Endodermal cell (in vitro differentiated cells): ENCODE measurements at regions not wholly inside any gene's neighbourhood (a gene's known extent, or its start where the extent isn't known, plus 50 kb on each side); places are given as distances from the start of the nearest gene placed in this dataset.

Experiments
- DNase-seq: peaks from one replicate; pipeline ENCODE4 v3.0.0-alpha.2; 2017
- H3K27ac ChIP-seq: 2 replicates; pipeline ENCODE4 v1.5.1; 2013; ENCODE audit warnings: mild to moderate bottlenecking, low read depth, low read length, moderate library complexity
- H3K27me3 ChIP-seq: 2 replicates; pipeline ENCODE4 v1.6.1; 2013; ENCODE audit warnings: mild to moderate bottlenecking, low read length, moderate library complexity; ENCODE audit not compliant: insufficient read depth, control insufficient read depth, poor library complexity, severe bottlenecking
- H3K36me3 ChIP-seq: 2 replicates; pipeline ENCODE4 v1.7.0; 2013; ENCODE audit warnings: mild to moderate bottlenecking, low read length, moderate library complexity; ENCODE audit not compliant: control insufficient read depth, insufficient read depth
- H3K4me1 ChIP-seq: one replicate; pipeline ENCODE4 v1.7.0; 2013; ENCODE audit warnings: low read length; ENCODE audit not compliant: control insufficient read depth, insufficient read depth
- H3K4me3 ChIP-seq: 2 replicates; pipeline ENCODE4 v1.5.1; 2013; ENCODE audit warnings: mild to moderate bottlenecking, low read length, moderate library complexity
- H3K9ac ChIP-seq: 2 replicates; pipeline ENCODE4 v1.6.1; 2013; ENCODE audit warnings: mild to moderate bottlenecking, low read length, moderate library complexity; ENCODE audit not compliant: poor library complexity, severe bottlenecking; ENCODE audit errors: extremely low read depth
- H3K9me3 ChIP-seq: 2 replicates; pipeline ENCODE4 v1.6.1; 2013; ENCODE audit warnings: mild to moderate bottlenecking, low read length, moderate library complexity; ENCODE audit not compliant: control insufficient read depth
- H3K27ac Mint-ChIP-seq: 2 replicates; pipeline ENCODE4 v1.8.0; 2020; ENCODE audit warnings: mixed read lengths
- H3K27me3 Mint-ChIP-seq: 2 replicates; pipeline ENCODE4 v1.8.0; 2021; ENCODE audit warnings: mild to moderate bottlenecking, mixed read lengths; ENCODE audit not compliant: insufficient read depth
- H3K36me3 Mint-ChIP-seq: 2 replicates; pipeline ENCODE4 v1.8.0; 2020; ENCODE audit warnings: low read depth, mixed read lengths
- H3K4me1 Mint-ChIP-seq: 2 replicates; pipeline ENCODE4 v1.8.0; 2020; ENCODE audit warnings: mixed read lengths
- H3K4me3 Mint-ChIP-seq: 2 replicates; pipeline ENCODE4 v1.8.0; 2020; ENCODE audit warnings: mild to moderate bottlenecking, moderate library complexity, mixed read lengths
- H3K9me3 Mint-ChIP-seq: 2 replicates; pipeline ENCODE4 v1.8.0; 2020; ENCODE audit warnings: mild to moderate bottlenecking, mixed read lengths
- CTCF ChIP-seq: fragments of 200-600 bp; sonication (generic); conservative IDR thresholded peaks from 2 replicates; pipeline ENCODE4 v1.5.0; 2021; ENCODE audit warnings: antibody characterized with exemption, mild to moderate bottlenecking
- WGBS, 2 experiments: methylation state at CpG; one replicate each; pipeline versions ENCODE4 v1.1.5 to v1.1.7; 2013; ENCODE audit warnings: missing lambda C conversion rate in 2 of 2, mixed read lengths in 1 of 2; ENCODE audit not compliant: insufficient coverage in 1 of 2, insufficient read length in 1 of 2; 5-methylcytosine and 5-hydroxymethylcytosine counted together

DNA sequence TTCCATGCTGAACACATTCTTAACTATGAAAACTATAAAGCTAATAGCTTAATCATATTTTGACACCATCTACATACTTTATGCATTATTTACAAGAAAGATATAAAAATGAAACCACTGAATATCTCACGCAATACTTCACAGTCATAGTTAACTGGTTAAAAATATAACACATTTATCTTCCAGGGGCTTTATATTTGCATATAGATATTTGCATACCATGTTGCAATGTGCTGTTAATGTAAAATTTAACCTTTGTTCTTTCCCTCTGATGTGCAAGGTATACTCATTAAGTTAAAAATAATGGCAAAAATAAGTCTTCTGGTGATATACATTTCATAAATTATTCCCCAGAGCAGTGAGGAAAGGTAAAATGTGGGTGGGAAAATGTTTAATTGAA is 76.9 kb upstream of the MGMT start:
- Histone ChIP-seq H3K27ac (no peak overlapping the region), H3K36me3 (no peaks in the 10 kb centered on the region)

GRCh38 chr10:129390726-129391125 is 76.3 kb upstream of the MGMT start:
- Mint-ChIP-seq H3K27me3 (no peaks in the 10 kb centered on the region), H3K27ac (no peak overlapping the region), H3K4me1 (no peaks in the 10 kb centered on the region), H3K9me3 (no peaks in the 10 kb centered on the region), H3K36me3 (no peaks in the 10 kb centered on the region), H3K4me3 (no peak overlapping the region)
- H3K27ac ChIP-seq, result no peak overlapping the region
- DNase-seq, result no peak
- WGBS, 2 experiments, result 98% methylated on average over 8 of the region's 8 CpGs
- H3K9me3 ChIP-seq, result no peaks in the 10 kb centered on the region
- H3K4me1 ChIP-seq, result no peaks in the 10 kb centered on the region
- H3K27me3 ChIP-seq, result no peaks in the 10 kb centered on the region
- no peaks in the 10 kb centered on the region for H3K36me3 ChIP-seq
- no peak overlapping the region for H3K9ac ChIP-seq
- no peak for TF ChIP-seq CTCF
- no peak overlapping the region for H3K4me3 ChIP-seq

More for the DNA sequence above, 76.9 kb upstream of the MGMT start:
- Histone ChIP-seq H3K4me1 (no peaks in the 10 kb centered on the region), H3K4me3 (no peak overlapping the region), H3K9ac (no peak overlapping the region), H3K27me3 (no peaks in the 10 kb centered on the region), H3K9me3 (no peaks in the 10 kb centered on the region)
- Mint-ChIP-seq H3K9me3 (no peaks in the 10 kb centered on the region), H3K4me1 (no peaks in the 10 kb centered on the region), H3K27ac (no peak overlapping the region), H3K36me3 (no peaks in the 10 kb centered on the region), H3K4me3 (no peak overlapping the region), H3K27me3 (no peaks in the 10 kb centered on the region)
- TF ChIP-seq CTCF, result no peak
- DNase-seq, result no peak
- no CpG with 5 or more reads among the region's 1 CpG for WGBS, 2 experiments

GRCh38 chr10:129391464-129391863 is 75.6 kb upstream of the MGMT start:
- no peak overlapping the region for H3K27ac Mint-ChIP-seq

More at GRCh38 chr10:129391464-129391863, 75.6 kb upstream of the MGMT start:
- Histone ChIP-seq H3K27me3 (no peaks in the 10 kb centered on the region), H3K36me3 (no peaks in the 10 kb centered on the region), H3K9me3 (no peaks in the 10 kb centered on the region), H3K4me3 (no peak overlapping the region), H3K4me1 (no peaks in the 10 kb centered on the region), H3K9ac (no peak overlapping the region), H3K27ac (no peak overlapping the region)
- Mint-ChIP-seq H3K36me3 (no peaks in the 10 kb centered on the region), H3K4me3 (no peak overlapping the region), H3K27me3 (no peaks in the 10 kb centered on the region), H3K4me1 (no peaks in the 10 kb centered on the region), H3K9me3 (no peaks in the 10 kb centered on the region)
- WGBS, 2 experiments, result 95 to 96% methylated on average over 5 to 8 of the region's 8 CpGs
- TF ChIP-seq CTCF, result no peak
- no peak for DNase-seq
